ENCODE measurements at regions not wholly inside any gene's neighbourhood (a gene's known extent, or its start where the extent isn't known, plus 50 kb on each side); places are given as distances from the start of the nearest gene placed in this dataset.

GRCh38 chr2:64829525-64829924 is 159.7 kb upstream of the SLC1A4 start:
- no peak for DNase-seq (ENCODE audit: low read depth)

- peak; percentile 99 for DNase-seq (ENCODE audit: low read depth)
Measured at GRCh38 chr2:64831134-64831976, 157.8 kb upstream of the SLC1A4 start.

GRCh38 chr2:64831977-64832328 is 157.2 kb upstream of the SLC1A4 start:
- DNase-seq (ENCODE audit: low read depth) = no peak

- DNase-seq (ENCODE audit: low read depth) = no peak
Measured at GRCh38 chr2:64832936-64833335, 156.3 kb upstream of the SLC1A4 start.

GRCh38 chr2:64836566-64836965 is 152.6 kb upstream of the SLC1A4 start:
- no peak for DNase-seq (ENCODE audit: low read depth)

- peak; percentile 66 for DNase-seq (ENCODE audit: low read depth)
Measured at GRCh38 chr2:64837116-64837731, 152.0 kb upstream of the SLC1A4 start.

GRCh38 chr2:64837925-64838641 is 151.1 kb upstream of the SLC1A4 start:
- DNase-seq (ENCODE audit: low read depth) = peak; percentile 63

GRCh38 chr2:64838817-64839216 is 150.4 kb upstream of the SLC1A4 start:
- peak; percentile 97 for DNase-seq (ENCODE audit: low read depth)

- no peak for DNase-seq (ENCODE audit: low read depth)
Measured at GRCh38 chr2:64839844-64840243, 149.4 kb upstream of the SLC1A4 start.

- no peak for DNase-seq (ENCODE audit: low read depth)
Measured at GRCh38 chr2:64840426-64840881, 148.7 kb upstream of the SLC1A4 start.

- no peak for DNase-seq (ENCODE audit: low read depth)
Measured at GRCh38 chr2:64841461-64841860, 147.7 kb upstream of the SLC1A4 start.

- no peak for DNase-seq (ENCODE audit: low read depth)
Measured at GRCh38 chr2:64842030-64842429, 147.2 kb upstream of the SLC1A4 start.

GRCh38 chr2:64844087-64844486 is 145.1 kb upstream of the SLC1A4 start:
- no peak for DNase-seq (ENCODE audit: low read depth)

GRCh38 chr2:64845273-64845905 is 143.8 kb upstream of the SLC1A4 start:
- DNase-seq (ENCODE audit: low read depth) = no peak

- DNase-seq (ENCODE audit: low read depth) = no peak
Measured at GRCh38 chr2:64846177-64846576, 143.0 kb upstream of the SLC1A4 start.

- no peak for DNase-seq (ENCODE audit: low read depth)
Measured at GRCh38 chr2:64847930-64848329, 141.3 kb upstream of the SLC1A4 start.

GRCh38 chr2:64848363-64848762 is 140.8 kb upstream of the SLC1A4 start:
- no peak for DNase-seq (ENCODE audit: low read depth)

- DNase-seq (ENCODE audit: low read depth) = no peak
Measured at GRCh38 chr2:64848945-64849344, 140.3 kb upstream of the SLC1A4 start.

GRCh38 chr2:64850642-64851041 is 138.6 kb upstream of the SLC1A4 start:
- DNase-seq (ENCODE audit: low read depth) = no peak

GRCh38 chr2:64852771-64853241 is 136.4 kb upstream of the SLC1A4 start:
- DNase-seq (ENCODE audit: low read depth) = no peak

- no peak for DNase-seq (ENCODE audit: low read depth)
Measured at GRCh38 chr2:64853306-64853705, 135.9 kb upstream of the SLC1A4 start.

GRCh38 chr2:64853894-64854293 is 135.3 kb upstream of the SLC1A4 start:
- DNase-seq (ENCODE audit: low read depth) = no peak
